HG03060 (cell line): ENCODE measurements at regions not wholly inside any gene's neighbourhood (a gene's known extent, or its start where the extent isn't known, plus 50 kb on each side); places are given as distances from the start of the nearest gene placed in this dataset.

ENCODE experiments used
- ATAC-seq: cut with Tn5 transposase; IDR thresholded peaks from one replicate; pipeline ENCODE4 v1.9.1; 2021; ENCODE audit warnings: low read depth, moderate number of reproducible peaks; ENCODE audit not compliant: unreplicated experiment

GRCh38 chr13:22201375-22201925 lies 530.6 kb downstream of the FGF9 start:
- no peak for ATAC-seq

- ATAC-seq = no peak
These were observed 539.5 kb downstream of the FGF9 start for GRCh38 chr13:22210134-22210930.

GRCh38 chr13:22211876-22212275 lies 541.0 kb downstream of the FGF9 start:
- no peak for ATAC-seq

DNA sequence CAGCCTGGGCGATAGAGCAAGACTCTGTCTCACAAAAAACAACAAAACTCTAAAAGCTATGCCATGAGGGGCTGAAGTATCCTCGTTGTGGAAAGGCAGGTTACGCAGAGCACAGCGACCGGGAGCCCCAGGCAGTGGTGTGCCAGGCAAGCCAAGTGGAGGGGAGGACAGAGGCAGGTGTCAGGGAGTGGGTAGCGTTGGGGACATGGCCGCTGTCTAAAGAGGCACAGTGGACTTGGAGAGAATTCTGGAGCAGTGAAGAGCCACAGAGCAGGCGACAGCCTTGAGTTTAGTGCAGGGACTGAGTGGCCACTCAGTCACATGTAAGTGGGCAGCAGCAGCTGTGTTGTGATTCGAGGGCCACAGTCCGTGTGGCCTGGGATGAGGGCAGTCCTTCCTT lies 541.7 kb downstream of the FGF9 start:
- no peak for ATAC-seq

- no peak for ATAC-seq
These were observed 543.3 kb downstream of the FGF9 start for GRCh38 chr13:22214184-22214583.

GRCh38 chr13:22218797-22219196 lies 547.9 kb downstream of the FGF9 start:
- ATAC-seq = no peak

- ATAC-seq = no peak
These were observed 548.8 kb downstream of the FGF9 start for GRCh38 chr13:22219709-22220108.

- ATAC-seq = no peak
These were observed 549.6 kb downstream of the FGF9 start for GRCh38 chr13:22220151-22221135.

- no peak for ATAC-seq
These were observed 552.5 kb downstream of the FGF9 start for GRCh38 chr13:22223411-22223810.

- no peak for ATAC-seq
These were observed 555.2 kb downstream of the FGF9 start for GRCh38 chr13:22226086-22226485.

DNA sequence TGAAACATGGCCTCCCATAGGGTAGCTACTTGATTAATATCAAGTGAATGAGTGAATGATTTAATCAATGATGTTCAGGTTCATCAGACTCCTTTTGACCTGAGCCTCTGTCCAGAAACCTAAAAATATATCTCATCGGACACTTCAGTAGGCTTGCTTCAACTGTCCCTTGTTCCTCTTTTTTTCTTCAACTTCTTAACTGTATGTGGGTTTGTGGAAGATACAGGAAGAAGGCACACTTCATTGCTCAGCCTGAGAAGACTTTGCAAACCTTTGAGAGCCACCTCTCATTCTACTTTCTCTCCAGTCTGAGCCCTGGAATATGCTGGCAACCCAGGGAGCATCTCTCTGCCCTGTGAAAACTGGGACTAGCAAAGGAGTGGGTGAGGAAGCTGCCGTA lies 557.0 kb downstream of the FGF9 start:
- ATAC-seq = no peak

- no peak for ATAC-seq
These were observed 559.0 kb downstream of the FGF9 start for GRCh38 chr13:22229916-22230315.

GRCh38 chr13:22232186-22232585 lies 561.3 kb downstream of the FGF9 start:
- no peak for ATAC-seq

DNA sequence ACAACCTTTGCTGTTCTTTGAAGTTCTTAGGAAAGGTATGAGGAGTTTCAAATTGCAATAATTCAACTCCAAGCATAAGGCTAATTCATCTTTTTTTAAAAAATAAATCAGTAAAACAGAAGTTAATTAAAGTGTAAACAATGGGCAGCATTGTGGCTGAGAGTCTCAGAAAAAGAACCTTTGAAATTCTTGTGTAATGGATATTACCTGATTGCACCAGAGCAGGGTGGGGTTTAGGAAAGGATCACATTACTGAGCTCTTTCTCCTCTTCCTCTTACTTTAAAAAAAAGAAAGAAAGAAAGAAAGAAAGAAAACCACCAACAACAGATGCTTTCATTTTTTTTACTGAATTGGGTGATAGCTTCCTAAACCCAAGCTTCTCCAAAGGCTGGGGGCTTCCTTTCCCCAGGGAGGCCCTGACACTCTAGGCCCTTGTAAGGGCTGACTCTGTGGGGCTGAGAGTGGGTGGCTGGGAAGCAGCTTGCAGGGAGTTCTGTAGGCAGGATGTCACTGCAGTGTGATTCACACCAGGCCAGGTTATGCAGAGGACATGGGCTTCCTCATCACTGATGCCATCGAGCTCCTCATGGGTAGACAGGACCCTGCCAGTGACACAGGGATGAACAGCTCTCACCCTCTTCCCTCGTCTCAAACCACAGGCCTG lies 564.5 kb downstream of the FGF9 start:
- ATAC-seq = no peak

GRCh38 chr13:22235950-22236290 lies 565.0 kb downstream of the FGF9 start:
- no peak for ATAC-seq

GRCh38 chr13:22238269-22238668 lies 567.4 kb downstream of the FGF9 start:
- no peak for ATAC-seq

- ATAC-seq = no peak
These were observed 569.8 kb downstream of the FGF9 start for GRCh38 chr13:22240716-22241115.

DNA sequence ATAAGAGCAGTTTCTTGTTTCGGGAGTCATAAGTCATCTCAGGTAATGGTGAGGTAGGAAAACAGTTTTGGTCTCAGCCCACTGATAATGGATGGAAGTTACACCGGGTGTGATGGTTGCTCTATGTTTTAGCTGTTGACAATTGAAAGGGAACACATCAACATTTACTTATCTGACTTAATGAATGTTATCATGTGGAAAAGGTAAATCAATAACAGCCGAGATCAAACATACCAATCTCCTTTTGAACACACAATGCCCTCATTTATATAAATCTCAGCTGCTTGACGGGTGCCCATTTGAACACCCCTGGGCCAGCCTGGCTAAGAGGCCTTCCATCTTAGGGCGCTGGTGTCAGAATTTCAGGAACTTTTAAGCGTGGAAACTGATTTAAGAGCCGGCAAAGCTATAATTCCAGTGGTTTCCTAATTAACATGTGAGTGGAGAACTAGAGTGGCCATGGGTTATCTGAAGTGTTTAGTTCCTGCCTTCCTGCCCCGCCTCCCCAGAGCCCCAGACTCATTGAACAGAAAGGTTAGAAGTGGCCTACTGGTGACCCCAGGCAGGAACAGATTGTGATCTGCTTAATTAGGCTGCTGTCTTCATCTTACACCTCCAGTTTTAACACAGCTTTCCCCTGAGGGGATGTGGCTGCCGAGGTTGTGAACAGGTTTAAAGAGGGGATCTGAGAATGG lies 572.7 kb downstream of the FGF9 start:
- ATAC-seq = no peak

GRCh38 chr13:22252281-22252830 lies 581.5 kb downstream of the FGF9 start:
- no peak for ATAC-seq

DNA sequence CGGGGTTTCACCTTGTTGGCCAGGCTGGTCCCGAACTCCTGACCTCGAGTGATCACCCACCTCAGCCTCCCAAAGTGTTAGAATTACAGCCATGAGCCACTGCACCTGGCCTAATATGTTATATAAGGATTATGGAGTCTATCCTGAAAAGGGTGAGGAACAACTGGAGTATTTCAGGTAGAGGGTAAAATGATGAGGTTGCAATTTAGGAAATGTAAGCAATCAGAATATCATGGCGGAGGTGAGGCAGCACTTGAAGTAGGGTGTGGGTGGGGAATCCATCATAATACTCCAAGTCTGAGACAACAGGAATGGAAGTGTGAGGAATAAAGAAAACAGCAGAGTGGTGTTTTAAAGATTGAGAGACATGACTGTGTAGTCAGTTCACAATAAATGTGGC lies 582.2 kb downstream of the FGF9 start:
- no peak for ATAC-seq
